ENCODE measurements at regions not wholly inside any gene's neighbourhood (a gene's known extent, or its start where the extent isn't known, plus 50 kb on each side); places are given as distances from the start of the nearest gene placed in this dataset.

- DNase-seq (ENCODE audit: low read depth in 4 of 4, low spot score in 3 of 4): no peak
These were observed 75.9 kb upstream of the TMC3 start for GRCh38 chr15:81449836-81450474.

DNA sequence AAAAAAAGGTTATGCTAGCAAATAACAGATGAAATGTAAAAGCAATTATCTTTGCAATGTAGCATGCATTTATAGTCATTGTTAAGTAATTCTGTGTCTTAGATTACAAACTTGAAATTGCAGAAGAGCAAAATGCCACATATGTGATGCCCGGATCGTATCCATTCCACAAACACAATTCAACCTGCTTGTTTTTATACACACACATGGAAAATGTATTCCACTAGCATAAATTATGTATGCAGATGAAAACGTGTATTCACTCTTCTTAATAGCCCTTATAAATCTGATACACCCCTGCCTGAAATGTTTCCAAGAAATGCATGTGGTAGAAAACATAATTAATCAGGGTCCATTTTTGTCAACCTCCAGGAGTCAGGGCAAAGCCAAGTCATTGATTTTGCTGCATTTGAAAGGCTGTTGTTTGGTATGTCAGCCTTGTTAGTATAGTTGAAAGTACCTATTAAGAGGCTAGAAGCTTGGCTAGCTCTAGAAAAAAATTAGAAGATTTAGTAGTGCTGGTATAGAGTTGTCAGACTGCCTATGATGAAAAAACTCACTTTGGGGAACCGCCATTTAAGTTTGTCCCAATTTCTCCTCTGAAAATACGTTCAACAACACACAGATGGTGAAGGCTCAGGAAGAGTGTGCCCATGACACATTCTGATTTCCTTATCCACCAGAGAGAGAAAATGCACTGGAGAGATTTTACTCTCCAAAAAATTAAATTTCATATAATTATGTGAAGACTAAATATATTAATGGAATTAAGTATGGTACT, 69.2 kb upstream of the TMC3 start:
- no peak for DNase-seq (ENCODE audit: low read depth in 4 of 4, low spot score in 3 of 4)

- DNase-seq (ENCODE audit: low read depth in 4 of 4, low spot score in 3 of 4): no peak
These were observed 68.4 kb upstream of the TMC3 start for GRCh38 chr15:81442454-81442853.

DNA sequence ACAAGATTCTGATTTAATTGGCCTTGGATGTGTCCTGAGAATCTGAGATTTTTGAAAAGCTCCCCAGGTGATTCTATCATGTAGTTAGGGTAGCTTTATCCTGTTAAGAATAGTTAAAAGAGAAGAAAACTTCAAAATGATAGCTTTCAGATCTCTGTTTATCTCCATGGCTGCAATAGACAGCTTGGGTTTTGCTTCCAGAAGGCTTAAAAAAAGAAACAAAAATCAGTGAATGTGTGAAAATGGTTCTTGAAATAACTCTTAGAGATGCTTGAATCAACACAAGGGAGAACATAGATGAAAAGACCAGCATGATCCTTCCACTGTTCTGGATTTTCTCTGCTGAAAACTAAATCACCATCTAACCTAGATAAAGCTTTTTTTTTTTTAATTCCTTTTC, 60.8 kb upstream of the TMC3 start:
- no peak for DNase-seq (ENCODE audit: low read depth in 4 of 4, low spot score in 3 of 4)

- no peak for DNase-seq (ENCODE audit: low read depth in 4 of 4, low spot score in 3 of 4)
These were observed 59.4 kb upstream of the TMC3 start for GRCh38 chr15:81433462-81433861.

DNA sequence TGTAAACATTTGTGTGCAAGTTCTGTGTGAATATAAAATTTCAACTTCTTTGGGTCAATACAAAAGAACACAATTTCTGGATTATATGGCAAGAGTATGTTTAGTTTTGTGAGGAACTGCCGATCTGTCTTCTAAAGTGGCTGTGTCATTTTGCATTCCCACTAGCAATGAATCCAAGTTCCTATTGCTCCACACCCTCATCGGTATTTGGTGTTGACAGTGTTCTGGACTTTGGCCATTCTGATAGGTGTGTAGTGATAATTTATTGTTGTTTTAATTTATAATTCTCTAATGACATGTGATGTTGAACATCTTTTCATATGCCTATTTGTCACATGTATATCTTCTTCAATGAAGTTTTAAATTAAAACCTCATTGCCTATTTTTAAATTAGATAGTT, 58.2 kb upstream of the TMC3 start:
- DNase-seq (ENCODE audit: low read depth in 4 of 4, low spot score in 3 of 4): no peak

- DNase-seq (ENCODE audit: low read depth in 4 of 4, low spot score in 3 of 4): no peak
These were observed 53.2 kb upstream of the TMC3 start for GRCh38 chr15:81427176-81427575.

DNA sequence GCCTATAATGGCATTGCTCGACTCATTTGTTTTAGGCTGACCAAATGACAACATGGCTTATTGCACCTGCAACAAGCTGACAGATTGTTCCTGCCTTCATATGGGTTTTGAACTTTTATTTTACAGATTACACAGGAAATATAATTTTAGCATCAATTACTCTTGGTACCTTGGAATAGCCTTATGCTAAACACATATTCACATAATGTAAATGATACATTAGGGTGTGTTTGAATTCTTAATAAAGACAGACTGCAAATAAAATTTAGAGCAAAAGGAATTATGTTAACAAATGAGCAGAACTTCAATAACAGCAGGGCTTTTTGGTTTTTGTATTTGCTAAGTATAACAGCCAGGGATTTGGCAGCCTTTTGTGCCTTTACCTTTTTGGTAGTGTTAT, 51.9 kb upstream of the TMC3 start:
- no peak for DNase-seq (ENCODE audit: low read depth in 4 of 4, low spot score in 3 of 4)
